Astrocyte (in vitro differentiated cells and primary cell): ENCODE measurements at regions not wholly inside any gene's neighbourhood (a gene's known extent, or its start where the extent isn't known, plus 50 kb on each side); places are given as distances from the start of the nearest gene placed in this dataset.
"Not testable (repeated sequence)": the region's sequence is repeated elsewhere in the genome, so short reads cannot be mapped to it uniquely, and the experiment has no call there.

Experiments
- EZH2 ChIP-seq: IDR thresholded peaks from 2 replicates; pipeline ENCODE4 v1.6.1; 2012; ENCODE audit warnings: mild to moderate bottlenecking, low read length, inconsistent platforms; ENCODE audit not compliant: insufficient read depth
- TF ChIP-seq, protein P1 (sequence below): IDR thresholded peaks from 2 replicates; pipeline ENCODE4 v1.5.1; 2011; ENCODE audit warnings: low read depth, mild to moderate bottlenecking, inconsistent platforms, low read length, moderate library complexity; ENCODE audit not compliant: insufficient read depth

DNA sequence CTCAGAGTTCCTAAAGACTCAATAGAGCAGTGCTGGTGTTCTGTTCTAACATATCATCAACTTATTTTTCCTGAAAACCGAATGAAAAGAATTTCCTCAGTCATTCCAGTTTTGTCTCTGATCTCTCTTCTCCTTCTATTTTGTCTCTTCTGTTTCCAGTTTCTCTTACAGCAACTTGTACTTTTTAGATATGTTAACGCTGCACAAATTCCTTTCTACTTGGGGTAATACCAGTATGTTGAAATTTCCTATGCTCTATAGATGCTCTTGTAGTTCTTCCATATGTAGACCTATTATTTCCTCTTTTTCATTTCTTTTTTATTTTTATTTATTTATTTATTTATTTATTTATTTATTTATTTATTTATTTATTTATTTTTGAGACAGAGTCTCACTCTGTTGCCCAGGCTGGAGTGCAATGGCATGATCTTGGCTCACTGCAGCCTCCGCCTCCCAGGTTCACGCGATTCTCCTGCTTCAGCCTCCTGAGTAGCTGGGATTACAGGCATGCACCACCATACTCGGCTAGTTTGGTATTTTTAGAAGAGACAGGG, 80.3 kb downstream of the LYZL2 start:
- TF ChIP-seq, protein P1, sequence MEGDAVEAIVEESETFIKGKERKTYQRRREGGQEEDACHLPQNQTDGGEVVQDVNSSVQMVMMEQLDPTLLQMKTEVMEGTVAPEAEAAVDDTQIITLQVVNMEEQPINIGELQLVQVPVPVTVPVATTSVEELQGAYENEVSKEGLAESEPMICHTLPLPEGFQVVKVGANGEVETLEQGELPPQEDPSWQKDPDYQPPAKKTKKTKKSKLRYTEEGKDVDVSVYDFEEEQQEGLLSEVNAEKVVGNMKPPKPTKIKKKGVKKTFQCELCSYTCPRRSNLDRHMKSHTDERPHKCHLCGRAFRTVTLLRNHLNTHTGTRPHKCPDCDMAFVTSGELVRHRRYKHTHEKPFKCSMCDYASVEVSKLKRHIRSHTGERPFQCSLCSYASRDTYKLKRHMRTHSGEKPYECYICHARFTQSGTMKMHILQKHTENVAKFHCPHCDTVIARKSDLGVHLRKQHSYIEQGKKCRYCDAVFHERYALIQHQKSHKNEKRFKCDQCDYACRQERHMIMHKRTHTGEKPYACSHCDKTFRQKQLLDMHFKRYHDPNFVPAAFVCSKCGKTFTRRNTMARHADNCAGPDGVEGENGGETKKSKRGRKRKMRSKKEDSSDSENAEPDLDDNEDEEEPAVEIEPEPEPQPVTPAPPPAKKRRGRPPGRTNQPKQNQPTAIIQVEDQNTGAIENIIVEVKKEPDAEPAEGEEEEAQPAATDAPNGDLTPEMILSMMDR: not testable (repeated sequence)
- not testable (repeated sequence) for TF ChIP-seq EZH2
